ENCODE measurements at regions not wholly inside any gene's neighbourhood (a gene's known extent, or its start where the extent isn't known, plus 50 kb on each side); places are given as distances from the start of the nearest gene placed in this dataset.
A peak's percentile ranks its signal among the peaks of the same experiment; 100 is the strongest.

- H3K4me1 ChIP-seq (ENCODE audit: control insufficient read depth in 1 of 2, insufficient read depth in 2 of 2, low read length in 2 of 2) = peaks cover 34 to 36% of the 10 kb centered on the region in 2 donors
- no peaks in the 10 kb centered on the region for H3K36me3 ChIP-seq (replicated peaks in 1 of 2; ENCODE audit: control insufficient read depth in 1 of 2, insufficient read depth in 2 of 2, low read length in 2 of 2)
- Mint-ChIP-seq H3K27me3 (ENCODE audit: low read depth in 3 of 3) (peaks cover 9 to 23% (median 21%) of the 10 kb centered on the region in 3 donors), H3K27ac (no peak overlapping the region), H3K4me1 (peaks cover 37% of the 10 kb centered on the region), H3K36me3 (no peaks in the 10 kb centered on the region), H3K4me3 (no peak overlapping the region), H3K9me3 (peaks cover 0 to 4% (median 0%) of the 10 kb centered on the region in 7 donors)
- no peak for DNase-seq
- H3K27ac ChIP-seq (ENCODE audit: low read depth in 1 of 2, low read length in 2 of 2) = no peak overlapping the region
- no peak overlapping the region for H3K4me3 ChIP-seq (replicated peaks in 1 of 3; ENCODE audit: low read depth in 2 of 3, low read length in 3 of 3)
- no peaks in the 10 kb centered on the region for H4K20me1 ChIP-seq (ENCODE audit: insufficient read depth, low read length)
- no CpG with 5 or more reads among the region's 1 CpG for WGBS (ENCODE audit: insufficient coverage)
- H3K79me2 ChIP-seq (ENCODE audit: insufficient read depth, low read length) = no peaks in the 10 kb centered on the region
- no peak overlapping the region for H3K9ac ChIP-seq (ENCODE audit: insufficient read depth, low read length, poor library complexity, severe bottlenecking)
- no peak overlapping the region for H2AFZ ChIP-seq (ENCODE audit: insufficient read depth, low read depth, low read length, poor library complexity, severe bottlenecking)
- no peaks in the 10 kb centered on the region for H3K9me3 ChIP-seq (replicated peaks in 1 of 2; ENCODE audit: control insufficient read depth in 1 of 2, insufficient read depth in 1 of 2, low read length in 2 of 2)
- intact Hi-C loops (cut with micrococcal nuclease) = loop anchor here in 1 of 2 donors (5.0 kb wide), 1 partner anchor 55 kb away; no protein-coding TSS in a partner anchor
- no peak overlapping the region for H3K4me2 ChIP-seq (replicated peaks; ENCODE audit: extremely low read depth, low read length, poor library complexity, severe bottlenecking)
- peaks cover 22 to 25% of the 10 kb centered on the region in 2 donors for H3K27me3 ChIP-seq (ENCODE audit: control insufficient read depth in 2 of 2, insufficient read depth in 2 of 2, low read length in 2 of 2)
- TF ChIP-seq CTCF (IDR thresholded peaks at IDR 0.05) = no peak
Observed at GRCh38 chr20:40361916-40362315, 327.1 kb downstream of the MAFB start.

GRCh38 chr20:40359131-40359912, 329.7 kb downstream of the MAFB start:
- H3K27me3 ChIP-seq (ENCODE audit: control insufficient read depth in 2 of 2, insufficient read depth in 2 of 2, low read length in 2 of 2) = peaks cover 17 to 21% of the 10 kb centered on the region in 2 donors
- H4K20me1 ChIP-seq (ENCODE audit: insufficient read depth, low read length) = no peaks in the 10 kb centered on the region
- Mint-ChIP-seq H3K4me1 (peaks cover 45% of the 10 kb centered on the region), H3K36me3 (no peaks in the 10 kb centered on the region), H3K27me3 (ENCODE audit: low read depth in 3 of 3) (peaks cover 16 to 26% (median 22%) of the 10 kb centered on the region in 3 donors), H3K4me3 (peak overlapping the region in 1 of 2 donors; percentile 44), H3K9me3 (peaks cover 0 to 3% (median 0%) of the 10 kb centered on the region in 7 donors), H3K27ac (peak overlapping the region; percentile 72 to 98 (median 90))
- no peaks in the 10 kb centered on the region for H3K36me3 ChIP-seq (replicated peaks in 1 of 2; ENCODE audit: control insufficient read depth in 1 of 2, insufficient read depth in 2 of 2, low read length in 2 of 2)
- H3K4me2 ChIP-seq (replicated peaks; ENCODE audit: extremely low read depth, low read length, poor library complexity, severe bottlenecking) = peak overlapping the region; percentile 57
- peak overlapping the region in 1 of 3 experiments; percentile 42 for H3K4me3 ChIP-seq (replicated peaks in 1 of 3; ENCODE audit: low read depth in 2 of 3, low read length in 3 of 3)
- H3K4me1 ChIP-seq (ENCODE audit: control insufficient read depth in 1 of 2, insufficient read depth in 2 of 2, low read length in 2 of 2) = peaks cover 39 to 41% of the 10 kb centered on the region in 2 donors
- no peak for TF ChIP-seq CTCF (IDR thresholded peaks at IDR 0.05)
- H3K79me2 ChIP-seq (ENCODE audit: insufficient read depth, low read length) = no peaks in the 10 kb centered on the region
- intact Hi-C loops (cut with micrococcal nuclease) = no loop called here
- peak overlapping the region; percentile 39 for H2AFZ ChIP-seq (ENCODE audit: insufficient read depth, low read depth, low read length, poor library complexity, severe bottlenecking)
- 79% methylated on average over 2 of the region's 5 CpGs for WGBS (ENCODE audit: insufficient coverage)
- DNase-seq = peak; percentile 62 to 81 (median 77)
- peak overlapping the region; percentile 31 to 79 for H3K27ac ChIP-seq (ENCODE audit: low read depth in 1 of 2, low read length in 2 of 2)
- H3K9me3 ChIP-seq (replicated peaks in 1 of 2; ENCODE audit: control insufficient read depth in 1 of 2, insufficient read depth in 1 of 2, low read length in 2 of 2) = no peaks in the 10 kb centered on the region
- no peak overlapping the region for H3K9ac ChIP-seq (ENCODE audit: insufficient read depth, low read length, poor library complexity, severe bottlenecking)
